Panc1 (cell line): ENCODE measurements at regions not wholly inside any gene's neighbourhood (a gene's known extent, or its start where the extent isn't known, plus 50 kb on each side); places are given as distances from the start of the nearest gene placed in this dataset.

ENCODE experiments used
- ATAC-seq: fragments of 200-7000 bp; cut with Tn5 transposase; 2 replicates; pipeline ENCODE4 v1.9.1; 2020; ENCODE audit warnings: mild to moderate bottlenecking, moderate library complexity
- BruUV-seq: library from RNA; stranded (reverse); fragments of 400-500 nt; replicated peaks from 2 replicates; lab custom pipeline; 2021; lab: Mats Ljungman, UMichigan
- CTCF ChIA-PET: fragments of 300-600 bp; sonication (Branson Sonifier 250); formaldehyde crosslinking; loops from one replicate; lab custom pipeline; 2022; ENCODE audit warnings: antibody characterized with exemption; lab: Charles Lee
- POLR2A ChIA-PET: fragments of 300-600 bp; sonication (Branson Sonifier 250); formaldehyde crosslinking; loops from one replicate; lab custom pipeline; 2022; ENCODE audit warnings: antibody characterized with exemption; lab: Charles Lee
- DNase-seq: peaks from one replicate; pipeline ENCODE4 v3.0.0-alpha.2; 2010; ENCODE audit warnings: low read depth, low spot score
- H3K27ac ChIP-seq: 2 replicates; pipeline ENCODE4 v1.5.1; 2011; ENCODE audit warnings: mild to moderate bottlenecking, low read length, inconsistent platforms
- H3K27me3 ChIP-seq: fragments of 200-500 bp; sonication (Bioruptor generic); 2 replicates; pipeline ENCODE4 v1.6.0; 2014; ENCODE audit warnings: low read length, inconsistent platforms; ENCODE audit not compliant: control insufficient read depth, insufficient read depth
- H3K36me3 ChIP-seq: fragments of 200-500 bp; sonication (Bioruptor generic); 2 replicates; pipeline ENCODE4 v1.5.1; 2014; ENCODE audit warnings: inconsistent platforms, mild to moderate bottlenecking, low read length, moderate library complexity; ENCODE audit not compliant: control insufficient read depth, insufficient read depth
- H3K4me1 ChIP-seq: 2 replicates; pipeline ENCODE4 v1.5.1; 2011; ENCODE audit warnings: inconsistent platforms, mild to moderate bottlenecking, low read length, moderate library complexity; ENCODE audit not compliant: control insufficient read depth, insufficient read depth
- H3K4me3 ChIP-seq, 2 experiments: 2 replicates each; pipeline ENCODE4 v1.5.1; 2011 to 2012; ENCODE audit warnings: low read depth in 2 of 2, low read length in 2 of 2, mild to moderate bottlenecking in 2 of 2, inconsistent platforms in 1 of 2, moderate library complexity in 1 of 2
- H3K9me3 ChIP-seq: fragments of 200-500 bp; sonication (Bioruptor generic); 2 replicates; pipeline ENCODE4 v1.5.1; 2014; ENCODE audit warnings: low read depth, mild to moderate bottlenecking, inconsistent platforms, low read length, moderate library complexity; ENCODE audit not compliant: control insufficient read depth, insufficient read depth
- POLR2AphosphoS5 ChIP-seq: IDR thresholded peaks from 2 replicates; pipeline ENCODE4 v1.6.1; 2012; ENCODE audit warnings: mild to moderate bottlenecking, low read depth, low read length, moderate library complexity
- SIN3A ChIP-seq: IDR thresholded peaks from 2 replicates; pipeline ENCODE4 v1.6.1; 2012; ENCODE audit warnings: low read depth, mild to moderate bottlenecking, low read length, moderate library complexity, borderline replicate concordance; ENCODE audit not compliant: insufficient read depth
- TCF7L2 ChIP-seq: IDR thresholded peaks from 2 replicates; pipeline ENCODE4 v1.6.1; 2011; ENCODE audit warnings: mild to moderate bottlenecking, low read depth, low read length, inconsistent platforms
- in situ Hi-C: cut with HindIII; loops from 2 replicates; pipeline ENCODE4 v1.10.0; 2016; ENCODE audit warnings: low sequenced_read_pairs, low pct_unique_long_range_greater_than_20kb
- intact Hi-C: fragments of 100-400 bp; cut with micrococcal nuclease; formaldehyde crosslinking; loops from one replicate; pipeline ENCODE4 v1.10.0; 2022; ENCODE audit not compliant: unreplicated experiment
- TF ChIP-seq, protein P1 (sequence below): fragments of 450-650 bp; IDR thresholded peaks from 2 replicates; pipeline ENCODE4 v1.5.1; 2017; ENCODE audit warnings: mild to moderate bottlenecking
- TF ChIP-seq, protein P2 (sequence below), 2 experiments: IDR thresholded peaks; 2 replicates each; pipeline ENCODE4 v1.6.1; 2011 to 2012; ENCODE audit warnings: low read depth in 2 of 2, control low read depth in 1 of 2, low read length in 1 of 2, mild to moderate bottlenecking in 1 of 2, moderate library complexity in 1 of 2; ENCODE audit not compliant: insufficient read depth in 1 of 2

DNA sequence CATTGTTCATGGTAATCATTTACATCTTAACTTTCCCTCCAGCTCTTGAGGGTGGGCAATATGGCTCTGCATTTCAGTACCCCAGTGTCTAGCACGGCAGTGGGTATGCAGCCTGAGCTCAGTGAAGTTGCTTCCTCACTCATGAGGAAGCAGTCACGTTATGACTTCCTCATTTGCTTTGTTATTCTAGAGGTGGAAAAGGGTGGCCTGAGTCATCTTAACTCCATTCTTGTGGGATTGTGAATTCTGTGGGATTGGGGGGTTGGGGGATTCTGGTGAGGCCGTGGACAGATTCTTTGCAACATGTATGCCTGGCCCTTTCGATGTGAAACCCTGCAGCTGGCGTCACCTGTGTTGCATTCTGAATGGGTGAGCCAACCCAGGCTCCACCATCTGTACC, 406.7 kb upstream of the ZNF507 start:
- Histone ChIP-seq H3K4me1 (no peaks in the 10 kb centered on the region), H3K4me3 (no peak overlapping the region), H3K27ac (no peak overlapping the region), H3K27me3 (peaks cover 4% of the 10 kb centered on the region), H3K36me3 (no peaks in the 10 kb centered on the region), H3K9me3 (no peaks in the 10 kb centered on the region)
- in situ Hi-C loops (no loop called here), intact Hi-C loops (no loop called here)
- BruUV-seq: no TSS peak
- ChIA-PET CTCF (no interaction called here), POLR2A (no interaction called here)
- ATAC-seq: no peak
- no peak for DNase-seq
- TF ChIP-seq, protein P1, sequence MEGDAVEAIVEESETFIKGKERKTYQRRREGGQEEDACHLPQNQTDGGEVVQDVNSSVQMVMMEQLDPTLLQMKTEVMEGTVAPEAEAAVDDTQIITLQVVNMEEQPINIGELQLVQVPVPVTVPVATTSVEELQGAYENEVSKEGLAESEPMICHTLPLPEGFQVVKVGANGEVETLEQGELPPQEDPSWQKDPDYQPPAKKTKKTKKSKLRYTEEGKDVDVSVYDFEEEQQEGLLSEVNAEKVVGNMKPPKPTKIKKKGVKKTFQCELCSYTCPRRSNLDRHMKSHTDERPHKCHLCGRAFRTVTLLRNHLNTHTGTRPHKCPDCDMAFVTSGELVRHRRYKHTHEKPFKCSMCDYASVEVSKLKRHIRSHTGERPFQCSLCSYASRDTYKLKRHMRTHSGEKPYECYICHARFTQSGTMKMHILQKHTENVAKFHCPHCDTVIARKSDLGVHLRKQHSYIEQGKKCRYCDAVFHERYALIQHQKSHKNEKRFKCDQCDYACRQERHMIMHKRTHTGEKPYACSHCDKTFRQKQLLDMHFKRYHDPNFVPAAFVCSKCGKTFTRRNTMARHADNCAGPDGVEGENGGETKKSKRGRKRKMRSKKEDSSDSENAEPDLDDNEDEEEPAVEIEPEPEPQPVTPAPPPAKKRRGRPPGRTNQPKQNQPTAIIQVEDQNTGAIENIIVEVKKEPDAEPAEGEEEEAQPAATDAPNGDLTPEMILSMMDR: no peak
- TF ChIP-seq, protein P2, sequence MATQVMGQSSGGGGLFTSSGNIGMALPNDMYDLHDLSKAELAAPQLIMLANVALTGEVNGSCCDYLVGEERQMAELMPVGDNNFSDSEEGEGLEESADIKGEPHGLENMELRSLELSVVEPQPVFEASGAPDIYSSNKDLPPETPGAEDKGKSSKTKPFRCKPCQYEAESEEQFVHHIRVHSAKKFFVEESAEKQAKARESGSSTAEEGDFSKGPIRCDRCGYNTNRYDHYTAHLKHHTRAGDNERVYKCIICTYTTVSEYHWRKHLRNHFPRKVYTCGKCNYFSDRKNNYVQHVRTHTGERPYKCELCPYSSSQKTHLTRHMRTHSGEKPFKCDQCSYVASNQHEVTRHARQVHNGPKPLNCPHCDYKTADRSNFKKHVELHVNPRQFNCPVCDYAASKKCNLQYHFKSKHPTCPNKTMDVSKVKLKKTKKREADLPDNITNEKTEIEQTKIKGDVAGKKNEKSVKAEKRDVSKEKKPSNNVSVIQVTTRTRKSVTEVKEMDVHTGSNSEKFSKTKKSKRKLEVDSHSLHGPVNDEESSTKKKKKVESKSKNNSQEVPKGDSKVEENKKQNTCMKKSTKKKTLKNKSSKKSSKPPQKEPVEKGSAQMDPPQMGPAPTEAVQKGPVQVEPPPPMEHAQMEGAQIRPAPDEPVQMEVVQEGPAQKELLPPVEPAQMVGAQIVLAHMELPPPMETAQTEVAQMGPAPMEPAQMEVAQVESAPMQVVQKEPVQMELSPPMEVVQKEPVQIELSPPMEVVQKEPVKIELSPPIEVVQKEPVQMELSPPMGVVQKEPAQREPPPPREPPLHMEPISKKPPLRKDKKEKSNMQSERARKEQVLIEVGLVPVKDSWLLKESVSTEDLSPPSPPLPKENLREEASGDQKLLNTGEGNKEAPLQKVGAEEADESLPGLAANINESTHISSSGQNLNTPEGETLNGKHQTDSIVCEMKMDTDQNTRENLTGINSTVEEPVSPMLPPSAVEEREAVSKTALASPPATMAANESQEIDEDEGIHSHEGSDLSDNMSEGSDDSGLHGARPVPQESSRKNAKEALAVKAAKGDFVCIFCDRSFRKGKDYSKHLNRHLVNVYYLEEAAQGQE (IDR thresholded peaks at IDR 0.05; ENCODE audit: insufficient read depth in 1 of 2, low read depth in 2 of 2, low read length in 1 of 2): no peak
- TF ChIP-seq POLR2AphosphoS5 (no peak), SIN3A (no peak), TCF7L2 (no peak)

DNA sequence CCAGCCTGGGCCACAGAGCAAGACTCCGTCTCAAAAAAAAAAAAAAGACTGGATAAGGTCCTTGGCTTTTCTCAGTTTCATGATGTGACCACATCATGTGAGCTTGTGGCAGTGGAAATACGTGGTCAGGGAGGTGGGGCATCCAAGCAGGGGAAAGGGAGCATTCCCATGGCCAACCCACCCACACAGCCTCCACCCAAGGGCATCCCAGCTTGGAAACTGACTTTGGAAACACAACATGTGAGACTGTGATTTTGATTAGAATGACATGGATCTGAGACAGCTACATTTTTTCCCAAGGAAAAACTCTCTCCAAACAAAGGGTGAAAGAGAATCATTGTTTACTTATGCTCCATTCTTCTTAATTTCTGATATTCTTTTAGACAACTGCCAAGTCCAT, 405.0 kb upstream of the ZNF507 start:
- no peaks in the 10 kb centered on the region for H3K4me1 ChIP-seq
- CTCF ChIA-PET: no interaction called here
- DNase-seq (no peak), ATAC-seq (no peak)
- no peak overlapping the region for H3K27ac ChIP-seq
- POLR2A ChIA-PET: no interaction called here
- no peaks in the 10 kb centered on the region for H3K9me3 ChIP-seq
- intact Hi-C loops (no loop called here), in situ Hi-C loops (no loop called here)
- H3K36me3 ChIP-seq: no peaks in the 10 kb centered on the region
- BruUV-seq: no TSS peak
- TF ChIP-seq SIN3A (no peak), TCF7L2 (no peak), POLR2AphosphoS5 (no peak)
- TF ChIP-seq, protein P2 (IDR thresholded peaks at IDR 0.05; ENCODE audit: insufficient read depth in 1 of 2, low read depth in 2 of 2, low read length in 1 of 2): no peak
- TF ChIP-seq, protein P1: no peak
- no peak overlapping the region for H3K4me3 ChIP-seq
- peaks cover 10% of the 10 kb centered on the region for H3K27me3 ChIP-seq
